ENCODE measurements at regions not wholly inside any gene's neighbourhood (a gene's known extent, or its start where the extent isn't known, plus 50 kb on each side); places are given as distances from the start of the nearest gene placed in this dataset.

DNA sequence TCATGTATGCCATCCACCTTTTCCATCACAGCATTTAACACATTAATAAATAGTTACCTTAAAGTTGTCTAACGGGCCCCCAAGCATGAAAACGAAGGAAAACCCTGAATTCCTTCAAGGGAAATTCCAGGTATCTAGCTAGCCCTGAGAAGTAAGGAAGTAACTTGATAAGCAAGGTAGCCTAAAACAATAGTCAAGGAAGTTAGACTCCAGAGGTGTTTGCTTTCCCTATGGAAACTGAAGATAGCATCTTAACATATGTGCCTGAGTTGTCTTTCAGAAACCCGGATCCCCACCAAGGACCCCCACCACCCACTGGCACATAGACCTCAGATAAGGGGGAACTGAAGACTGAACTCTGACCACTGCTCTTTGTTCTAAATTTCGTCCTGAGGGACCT is 127.4 kb downstream of the TBXT start:
- DNase-seq (ENCODE audit: low spot score) = no peak
- TF ChIP-seq, protein P1, sequence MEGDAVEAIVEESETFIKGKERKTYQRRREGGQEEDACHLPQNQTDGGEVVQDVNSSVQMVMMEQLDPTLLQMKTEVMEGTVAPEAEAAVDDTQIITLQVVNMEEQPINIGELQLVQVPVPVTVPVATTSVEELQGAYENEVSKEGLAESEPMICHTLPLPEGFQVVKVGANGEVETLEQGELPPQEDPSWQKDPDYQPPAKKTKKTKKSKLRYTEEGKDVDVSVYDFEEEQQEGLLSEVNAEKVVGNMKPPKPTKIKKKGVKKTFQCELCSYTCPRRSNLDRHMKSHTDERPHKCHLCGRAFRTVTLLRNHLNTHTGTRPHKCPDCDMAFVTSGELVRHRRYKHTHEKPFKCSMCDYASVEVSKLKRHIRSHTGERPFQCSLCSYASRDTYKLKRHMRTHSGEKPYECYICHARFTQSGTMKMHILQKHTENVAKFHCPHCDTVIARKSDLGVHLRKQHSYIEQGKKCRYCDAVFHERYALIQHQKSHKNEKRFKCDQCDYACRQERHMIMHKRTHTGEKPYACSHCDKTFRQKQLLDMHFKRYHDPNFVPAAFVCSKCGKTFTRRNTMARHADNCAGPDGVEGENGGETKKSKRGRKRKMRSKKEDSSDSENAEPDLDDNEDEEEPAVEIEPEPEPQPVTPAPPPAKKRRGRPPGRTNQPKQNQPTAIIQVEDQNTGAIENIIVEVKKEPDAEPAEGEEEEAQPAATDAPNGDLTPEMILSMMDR (IDR thresholded peaks at IDR 0.05; ENCODE audit: extremely low read depth, missing control alignments) = no peak

DNA sequence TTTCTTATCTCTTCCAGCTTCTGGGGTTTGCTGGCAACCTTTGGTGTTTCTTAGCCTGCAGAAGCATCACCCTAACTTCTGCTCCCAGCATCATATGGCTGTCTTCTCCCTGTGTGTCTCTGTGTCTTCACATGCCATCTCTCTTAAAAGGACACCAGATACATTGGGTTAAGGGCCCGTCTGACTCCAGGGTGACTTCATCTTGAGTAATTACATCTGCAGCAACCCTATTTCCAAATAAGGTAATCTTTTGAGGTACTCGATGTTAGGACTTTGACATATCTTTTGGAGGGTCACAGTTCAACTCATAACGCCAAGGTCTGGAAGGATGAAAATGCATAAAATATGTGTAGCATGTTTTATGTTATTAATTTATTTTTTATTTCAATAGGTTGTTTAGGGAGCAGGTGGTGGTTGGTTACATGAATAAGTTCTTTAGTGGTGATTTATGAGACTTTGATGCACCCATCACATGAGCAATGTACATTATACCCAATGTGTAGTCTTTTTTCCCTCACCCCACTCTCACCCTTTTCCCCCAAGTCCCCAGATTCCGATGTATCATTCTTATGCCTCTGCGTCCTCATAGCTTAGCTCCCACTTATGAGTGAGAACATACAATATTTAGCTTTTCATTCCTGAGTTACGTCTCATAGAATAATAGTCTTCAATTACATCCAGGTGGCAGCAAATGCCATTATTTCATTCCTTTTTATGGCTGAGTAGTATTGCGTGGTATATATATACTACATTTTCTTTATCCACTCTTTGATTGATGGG is 131.1 kb downstream of the TBXT start:
- DNase-seq (ENCODE audit: low spot score) = no peak
- TF ChIP-seq, protein P1 (IDR thresholded peaks at IDR 0.05; ENCODE audit: extremely low read depth, missing control alignments) = no peak

DNA sequence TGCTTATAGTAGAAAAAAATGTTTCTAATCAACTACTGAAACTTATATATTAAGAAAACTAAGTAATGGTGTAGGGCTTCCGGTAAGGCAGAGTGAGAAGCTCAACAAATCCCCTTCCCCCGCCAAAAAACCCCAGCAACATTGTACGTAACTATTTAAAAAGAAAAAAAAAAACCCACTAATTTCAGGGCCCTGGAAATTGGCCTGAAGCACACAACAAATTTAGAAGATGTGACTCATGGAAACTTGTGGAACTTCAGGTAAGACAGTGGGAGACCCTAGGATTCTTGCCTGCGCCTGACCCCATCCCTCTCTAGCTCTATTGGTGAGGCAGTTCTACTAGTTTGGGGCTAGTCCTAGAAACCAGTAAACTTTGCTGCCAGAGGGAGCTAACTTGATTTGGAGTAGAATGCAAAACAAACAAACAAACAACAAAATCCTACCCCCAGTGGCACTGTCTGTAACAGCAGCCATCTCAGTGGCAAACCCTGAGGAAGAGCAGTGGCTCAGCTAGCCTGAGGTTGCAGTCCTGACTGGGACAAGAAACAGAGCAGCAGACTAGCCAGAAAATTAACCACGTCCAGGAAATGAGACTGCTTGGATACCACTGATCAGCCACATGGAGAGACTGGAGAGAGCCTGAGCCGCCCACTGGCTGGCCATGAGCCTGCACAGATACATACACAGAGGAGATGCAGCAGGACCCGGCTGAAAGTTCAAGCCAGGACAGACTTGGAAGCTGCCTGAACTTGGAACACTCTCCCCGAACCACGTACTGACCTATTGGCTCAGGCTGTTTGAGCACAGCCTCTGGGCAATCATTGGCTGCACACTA is 135.1 kb downstream of the TBXT start:
- DNase-seq (ENCODE audit: low spot score) = no peak
- TF ChIP-seq, protein P1 (IDR thresholded peaks at IDR 0.05; ENCODE audit: extremely low read depth, missing control alignments) = no peak

DNA sequence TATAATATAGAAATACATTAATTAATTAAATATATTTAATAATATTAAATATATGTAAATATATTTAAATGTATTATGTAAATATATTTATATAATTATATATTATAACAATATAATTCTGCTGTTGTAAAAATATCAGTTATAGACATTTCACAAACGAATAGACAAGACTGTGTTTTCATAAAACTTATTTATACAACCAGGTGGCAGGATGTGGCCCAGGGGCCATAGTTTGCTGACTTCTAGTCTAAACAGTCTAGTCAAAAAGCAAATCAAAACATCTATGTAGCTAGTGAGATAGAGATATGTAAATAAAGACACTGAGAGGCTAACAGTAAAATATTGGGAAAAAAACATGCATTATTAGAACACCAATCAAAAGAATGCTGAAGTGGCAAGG is 136.4 kb downstream of the TBXT start:
- TF ChIP-seq, protein P1 (IDR thresholded peaks at IDR 0.05; ENCODE audit: extremely low read depth, missing control alignments) = no peak
- no peak for DNase-seq (ENCODE audit: low spot score)

DNA sequence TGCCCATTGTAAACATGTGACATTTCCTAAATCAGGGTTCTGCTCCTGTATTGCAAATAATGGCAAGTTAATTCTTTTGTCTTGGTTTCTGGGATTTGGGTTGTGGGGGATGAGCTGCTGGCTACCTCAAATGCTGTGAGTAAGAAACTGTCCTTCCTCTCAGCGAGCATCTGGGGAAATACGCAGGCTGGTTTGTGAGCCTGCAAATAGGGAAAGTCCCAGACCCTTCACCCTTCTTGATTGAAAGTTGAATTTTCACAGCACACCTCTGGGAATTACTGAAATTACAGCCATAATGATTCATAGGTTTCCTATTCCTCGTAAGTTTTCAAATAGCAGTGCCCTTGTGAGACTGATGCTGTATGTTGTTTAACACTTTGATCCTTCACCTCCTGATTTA is 138.1 kb downstream of the TBXT start:
- TF ChIP-seq, protein P1 (IDR thresholded peaks at IDR 0.05; ENCODE audit: extremely low read depth, missing control alignments) = no peak
- DNase-seq (ENCODE audit: low spot score) = peak; percentile 22

DNA sequence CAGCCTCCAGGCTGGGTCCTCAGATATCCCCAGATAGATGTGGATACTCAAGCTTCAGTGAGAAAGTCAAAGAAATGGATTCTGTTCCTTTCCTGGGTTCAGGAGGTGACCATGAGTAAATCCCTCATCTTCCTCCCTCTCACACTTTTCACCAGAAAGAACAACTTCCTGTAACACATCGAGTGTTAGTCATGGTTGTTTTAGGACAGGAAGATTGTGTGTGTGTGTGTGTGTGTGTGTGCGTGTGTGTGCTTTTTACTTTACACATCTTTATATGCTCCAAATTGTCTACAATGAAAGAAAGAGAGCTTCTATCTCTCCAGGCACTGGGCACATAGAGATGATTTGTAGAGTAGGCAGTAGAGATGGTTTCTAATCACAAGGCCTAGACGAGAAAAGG is 139.9 kb downstream of the TBXT start:
- no peak for DNase-seq (ENCODE audit: low spot score)
- TF ChIP-seq, protein P1 (IDR thresholded peaks at IDR 0.05; ENCODE audit: extremely low read depth, missing control alignments) = no peak

DNA sequence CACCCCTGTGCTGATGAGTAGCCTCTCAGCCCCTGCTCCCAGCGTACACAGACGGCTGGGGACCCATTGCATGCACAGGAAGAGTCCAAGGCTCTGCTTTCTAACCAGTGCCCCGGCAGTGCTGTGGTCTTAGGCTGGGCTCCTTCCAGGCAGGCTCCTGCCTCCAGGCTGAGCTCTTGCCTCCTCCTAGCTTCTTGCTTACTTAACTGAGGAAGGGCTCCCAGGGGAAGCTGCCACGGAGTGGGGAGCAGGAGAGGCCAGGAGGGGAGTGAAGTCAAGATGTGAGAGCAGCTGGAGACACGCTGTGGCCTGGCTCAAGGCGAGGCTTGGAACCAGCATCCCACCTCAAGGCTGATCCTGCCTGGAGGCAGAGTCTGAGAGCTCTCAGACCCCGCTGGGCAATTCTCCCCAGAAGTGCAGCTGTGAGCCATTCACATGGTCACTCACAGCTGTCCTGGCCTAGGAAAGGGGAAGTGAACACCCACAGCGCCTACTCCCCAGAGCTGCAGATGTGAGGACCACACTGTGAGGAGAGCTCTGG is 141.0 kb downstream of the TBXT start:
- TF ChIP-seq, protein P1 (IDR thresholded peaks at IDR 0.05; ENCODE audit: extremely low read depth, missing control alignments) = no peak
- DNase-seq (ENCODE audit: low spot score) = no peak

All from GM20000 (cell line).